Common myeloid progenitor, CD34-positive (primary cell): ENCODE measurements at regions not wholly inside any gene's neighbourhood (a gene's known extent, or its start where the extent isn't known, plus 50 kb on each side); places are given as distances from the start of the nearest gene placed in this dataset.

Experiments
- CTCF ChIA-PET: fragments of 350-600 bp; sonication (Branson Sonifier 250); formaldehyde crosslinking; loops from one replicate; lab custom pipeline; 2021; ENCODE audit warnings: antibody characterized with exemption; lab: Charles Lee
- POLR2A ChIA-PET: fragments of 350-600 bp; sonication (Branson Sonifier 250); formaldehyde crosslinking; loops from one replicate; lab custom pipeline; 2021; ENCODE audit warnings: antibody characterized with exemption; lab: Charles Lee
- DNase-seq, 3 donors: peaks; one replicate each; pipeline versions ENCODE4 v3.0.0 to v3.0.0-alpha.2; 2013
- H3K27ac ChIP-seq, 2 experiments: 1 replicate in 1 of 2; 2 replicates in 1 of 2; pipeline ENCODE4 v1.7.0; 2013; ENCODE audit warnings: inconsistent platforms in 2 of 2, low read length in 2 of 2, mild to moderate bottlenecking in 2 of 2, low read depth in 1 of 2, moderate library complexity in 1 of 2; ENCODE audit not compliant: severe bottlenecking in 2 of 2, insufficient read depth in 1 of 2, poor library complexity in 1 of 2
- H3K27me3 ChIP-seq, 5 experiments: replicated peaks in 2 of 5; 1 replicate in 3 of 5; 2 replicates in 2 of 5; pipeline versions ENCODE4 v1.6.1 to v1.7.0; 2013; ENCODE audit warnings: low read length in 4 of 5, mild to moderate bottlenecking in 2 of 5, moderate library complexity in 2 of 5, inconsistent platforms in 1 of 5; ENCODE audit not compliant: insufficient read depth in 5 of 5, control insufficient read depth in 4 of 5
- H3K36me3 ChIP-seq, 4 experiments: 1 replicate in 2 of 4; 2 replicates in 2 of 4; pipeline versions ENCODE4 v1.6.1 to v1.7.0; 2013; ENCODE audit warnings: low read length in 3 of 4, control low read depth in 1 of 4, mild to moderate bottlenecking in 1 of 4; ENCODE audit not compliant: control insufficient read depth in 4 of 4, insufficient read depth in 4 of 4
- H3K4me1 ChIP-seq, 4 experiments: 1 replicate in 3 of 4; 2 replicates in 1 of 4; pipeline versions ENCODE4 v1.6.1 to v1.7.1; 2013; ENCODE audit warnings: low read length in 3 of 4, mild to moderate bottlenecking in 3 of 4, control low read depth in 1 of 4, inconsistent platforms in 1 of 4, moderate library complexity in 1 of 4; ENCODE audit not compliant: control insufficient read depth in 4 of 4, insufficient read depth in 4 of 4; ENCODE audit errors: control extremely low read depth in 1 of 4
- H3K4me3 ChIP-seq, 7 experiments: 1 replicate in 4 of 7; 2 replicates in 3 of 7; pipeline versions ENCODE4 v1.5.1 to v1.7.0; 2013; ENCODE audit warnings: mild to moderate bottlenecking in 7 of 7, low read length in 6 of 7, moderate library complexity in 6 of 7, inconsistent platforms in 2 of 7, low read depth in 2 of 7, control low read depth in 1 of 7; ENCODE audit not compliant: insufficient read depth in 4 of 7, control insufficient read depth in 1 of 7; ENCODE audit errors: extremely low read depth in 1 of 7
- H3K9me3 ChIP-seq, 5 experiments: 1 replicate in 4 of 5; 2 replicates in 1 of 5; pipeline versions ENCODE4 v1.6.1 to v1.7.1; 2013; ENCODE audit warnings: low read length in 4 of 5, mild to moderate bottlenecking in 2 of 5, inconsistent platforms in 1 of 5, low read depth in 1 of 5, moderate library complexity in 1 of 5; ENCODE audit not compliant: control insufficient read depth in 4 of 5, insufficient read depth in 2 of 5; ENCODE audit errors: control extremely low read depth in 1 of 5
- WGBS: methylation state at CpG from one replicate; pipeline ENCODE4 v1.1.5; 2013; ENCODE audit not compliant: insufficient coverage; 5-methylcytosine and 5-hydroxymethylcytosine counted together

DNA sequence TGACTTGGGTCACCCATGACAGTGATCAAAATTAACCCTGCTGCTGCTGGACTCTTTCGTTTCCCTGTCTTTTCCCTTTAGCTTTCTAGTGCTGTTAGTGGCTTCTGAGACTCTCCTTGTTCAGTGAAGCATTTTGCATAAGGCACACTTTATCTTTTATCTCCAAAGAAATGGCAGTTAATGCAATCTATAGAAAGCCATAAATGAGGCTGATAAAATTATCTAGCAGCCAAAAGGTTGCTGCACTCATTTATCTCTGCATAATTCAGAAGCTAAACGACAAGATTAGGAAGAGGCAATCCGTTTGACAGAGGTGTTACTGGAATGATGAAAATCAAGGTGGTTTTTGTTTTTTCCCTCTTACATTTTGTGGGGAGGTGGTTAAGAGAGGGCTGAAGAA lies 1109.5 kb upstream of the EEF2KMT start:
- no peak for DNase-seq
- ChIA-PET POLR2A (no interaction called here), CTCF (no interaction called here)
- Histone ChIP-seq H3K27ac (no peak overlapping the region), H3K4me3 (no peak overlapping the region), H3K4me1 (no peaks in the 10 kb centered on the region), H3K9me3 (no peaks in the 10 kb centered on the region), H3K36me3 (no peaks in the 10 kb centered on the region), H3K27me3 (no peaks in the 10 kb centered on the region)
- WGBS: 28% methylated on average over 3 of the region's 3 CpGs

DNA sequence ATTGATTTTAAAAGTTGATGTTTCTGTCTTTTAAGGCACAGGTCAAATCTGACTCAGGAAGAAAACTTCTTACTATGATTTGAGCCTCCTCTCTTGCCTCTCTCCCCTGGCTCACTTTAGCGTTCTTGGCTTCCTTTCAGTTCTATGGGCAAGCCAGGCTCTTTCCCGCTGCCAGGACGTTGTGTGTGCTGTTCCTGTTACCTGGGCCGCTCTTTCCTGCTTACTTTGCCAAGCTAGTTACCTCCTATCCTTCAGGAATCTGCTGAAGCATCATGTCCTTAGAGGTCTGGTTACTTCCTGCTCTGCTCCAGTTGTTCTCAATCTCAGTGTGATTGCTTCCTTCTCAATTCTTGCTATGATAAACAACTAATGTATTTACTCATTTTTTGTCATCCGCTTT lies 1108.5 kb upstream of the EEF2KMT start:
- 42% methylated on average over 4 of the region's 5 CpGs for WGBS
- Histone ChIP-seq H3K4me1 (no peaks in the 10 kb centered on the region), H3K36me3 (no peaks in the 10 kb centered on the region), H3K4me3 (no peak overlapping the region), H3K27ac (no peak overlapping the region), H3K9me3 (no peaks in the 10 kb centered on the region), H3K27me3 (no peaks in the 10 kb centered on the region)
- no peak for DNase-seq
- ChIA-PET POLR2A (no interaction called here), CTCF (no interaction called here)

DNA sequence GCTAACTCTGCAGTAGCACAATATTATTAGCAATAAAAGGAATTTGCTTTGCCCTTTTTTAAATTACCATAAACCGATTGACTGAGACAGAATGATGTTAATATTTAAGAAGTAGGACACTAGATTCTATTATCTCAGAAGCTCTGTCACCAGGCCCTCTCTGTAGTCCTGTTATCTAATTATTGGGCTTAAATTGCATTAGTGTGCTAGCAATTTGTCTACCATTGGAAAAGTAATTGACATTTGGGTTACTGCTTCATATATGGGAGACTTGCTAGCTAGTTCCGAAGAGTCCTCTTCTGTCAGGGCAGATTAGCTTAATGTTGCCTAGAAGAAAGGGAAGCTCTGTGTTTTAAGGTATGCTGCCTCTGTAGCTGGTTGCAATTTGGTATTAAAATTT lies 1107.3 kb upstream of the EEF2KMT start:
- Histone ChIP-seq H3K36me3 (no peaks in the 10 kb centered on the region), H3K9me3 (no peaks in the 10 kb centered on the region), H3K27me3 (no peaks in the 10 kb centered on the region), H3K27ac (no peak overlapping the region), H3K4me1 (no peaks in the 10 kb centered on the region), H3K4me3 (no peak overlapping the region)
- DNase-seq: no peak
- CTCF ChIA-PET: no interaction called here
- POLR2A ChIA-PET: no interaction called here
- 91% methylated on average over 1 of the region's 2 CpGs for WGBS

DNA sequence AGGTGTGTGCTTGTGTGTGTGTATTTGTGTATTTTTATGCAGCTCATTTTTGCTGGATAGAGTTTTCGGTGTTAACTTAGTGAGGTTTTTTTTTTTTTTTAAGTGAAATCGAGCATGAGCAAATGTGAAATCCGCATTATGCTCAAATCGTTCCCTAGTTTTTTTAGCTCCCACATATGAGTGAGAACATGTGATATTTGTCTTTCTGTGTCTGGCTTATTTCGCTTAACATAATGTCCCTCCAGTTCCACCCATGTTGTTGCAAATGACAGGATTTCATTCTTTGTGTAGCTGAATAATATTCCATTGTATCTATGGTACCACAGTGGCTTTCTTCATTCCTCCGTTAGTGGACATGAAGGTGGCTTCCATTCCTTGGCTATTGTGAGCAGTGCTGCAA lies 1103.3 kb upstream of the EEF2KMT start:
- CTCF ChIA-PET: no interaction called here

DNA sequence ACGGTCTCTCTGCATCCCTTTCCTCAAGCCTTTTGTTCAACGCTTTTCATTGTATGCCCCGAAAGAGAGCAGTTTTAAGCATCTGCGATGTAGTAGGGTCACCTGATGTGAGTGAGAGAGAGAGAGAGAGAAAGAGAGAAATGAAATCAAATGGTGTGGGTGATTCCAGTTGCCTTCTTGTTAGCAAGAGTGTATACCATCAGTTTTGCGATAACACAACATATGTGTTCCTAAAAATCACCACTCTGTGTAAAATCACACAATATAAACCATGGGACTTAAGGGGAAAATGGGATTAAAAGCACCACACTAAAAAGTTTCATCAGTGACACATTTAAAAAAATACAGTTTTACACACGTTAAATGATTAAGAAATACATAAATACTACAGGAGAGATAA lies 1102.7 kb upstream of the EEF2KMT start:
- 80% methylated on average over 1 of the region's 6 CpGs for WGBS
- CTCF ChIA-PET: no interaction called here
- Histone ChIP-seq H3K9me3 (no peaks in the 10 kb centered on the region), H3K36me3 (no peaks in the 10 kb centered on the region), H3K4me3 (no peak overlapping the region), H3K27me3 (no peaks in the 10 kb centered on the region), H3K27ac (no peak overlapping the region), H3K4me1 (no peaks in the 10 kb centered on the region)
- POLR2A ChIA-PET: no interaction called here
- no peak for DNase-seq

More for the DNA sequence above, 1103.3 kb upstream of the EEF2KMT start:
- Histone ChIP-seq H3K27ac (no peak overlapping the region), H3K4me3 (no peak overlapping the region), H3K9me3 (no peaks in the 10 kb centered on the region), H3K4me1 (no peaks in the 10 kb centered on the region), H3K27me3 (no peaks in the 10 kb centered on the region), H3K36me3 (no peaks in the 10 kb centered on the region)
- WGBS: 100% methylated on average over 2 of the region's 6 CpGs
- DNase-seq: no peak
- POLR2A ChIA-PET: no interaction called here

DNA sequence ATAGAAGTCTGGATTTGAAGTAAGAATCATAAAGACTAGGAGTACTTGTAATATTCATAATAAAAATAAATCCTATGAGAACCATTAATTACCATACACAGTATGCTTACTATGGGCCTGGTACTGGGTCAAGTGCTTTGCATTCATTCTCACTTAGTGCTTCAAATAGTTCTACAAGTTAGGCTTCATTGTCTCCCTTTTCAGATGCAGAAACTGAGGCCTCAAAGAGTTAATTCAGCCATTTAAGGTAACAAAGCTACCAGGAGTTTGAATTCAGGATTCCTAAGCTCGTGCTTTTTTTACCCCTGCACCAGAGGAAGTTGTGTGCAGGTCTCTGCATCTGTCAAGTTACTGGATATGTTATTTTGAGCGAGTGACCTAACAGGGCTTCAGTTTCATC lies 1098.4 kb upstream of the EEF2KMT start:
- no peaks in the 10 kb centered on the region for H3K9me3 ChIP-seq
- POLR2A ChIA-PET: no interaction called here
- DNase-seq: no peak
- WGBS: 0% methylated on average over 1 of the region's 2 CpGs
- H3K27me3 ChIP-seq: no peaks in the 10 kb centered on the region
- H3K4me1 ChIP-seq: no peaks in the 10 kb centered on the region
- no peak overlapping the region for H3K4me3 ChIP-seq
- H3K27ac ChIP-seq: no peak overlapping the region
- no peaks in the 10 kb centered on the region for H3K36me3 ChIP-seq
- CTCF ChIA-PET: no interaction called here

DNA sequence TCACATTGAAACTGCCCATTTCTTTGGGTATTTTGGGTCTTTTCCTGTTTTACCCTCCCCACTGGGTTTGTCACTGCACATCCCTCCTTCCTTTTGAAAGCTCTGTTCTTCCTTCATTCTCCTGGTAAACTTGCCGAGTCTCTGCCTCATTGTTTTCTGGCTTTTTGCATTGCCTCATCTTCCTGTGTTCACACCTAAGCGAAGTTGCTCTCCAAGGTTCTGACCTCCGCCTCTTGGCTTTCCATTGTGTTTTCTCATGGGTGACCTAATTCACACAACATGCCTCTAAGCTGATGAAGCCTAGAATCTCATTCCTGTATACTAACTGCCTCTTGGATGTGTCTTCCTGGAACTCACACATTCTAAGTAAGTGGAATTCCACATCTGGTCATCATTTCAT lies 1096.1 kb upstream of the EEF2KMT start:
- no peak for DNase-seq
- Histone ChIP-seq H3K36me3 (no peaks in the 10 kb centered on the region), H3K4me1 (no peaks in the 10 kb centered on the region), H3K27me3 (no peaks in the 10 kb centered on the region), H3K4me3 (no peak overlapping the region), H3K27ac (no peak overlapping the region), H3K9me3 (no peaks in the 10 kb centered on the region)
- CTCF ChIA-PET: no interaction called here
- POLR2A ChIA-PET: no interaction called here
- 36% methylated on average over 3 of the region's 3 CpGs for WGBS
